Gastrocnemius medialis (tissue), 4 donors: ENCODE measurements at regions not wholly inside any gene's neighbourhood (a gene's known extent, or its start where the extent isn't known, plus 50 kb on each side); places are given as distances from the start of the nearest gene placed in this dataset.

Experiments
- CTCF ChIP-seq, 5 experiments: fragments of 450-650 bp in 3 of 5; fragments of 200-600 bp in 2 of 5; sonication (generic) in 2 of 5; IDR thresholded peaks in 4 of 5; conservative IDR thresholded peaks in 1 of 5; 1 replicate in 4 of 5; 2 replicates in 1 of 5; pipeline ENCODE4 v1.5.1; 2016 to 2019; ENCODE audit warnings: antibody characterized with exemption in 5 of 5, mild to moderate bottlenecking in 3 of 5, moderate library complexity in 3 of 5
- POLR2A ChIP-seq, 2 donors: fragments of 450-650 bp; IDR thresholded peaks; one replicate each; pipeline ENCODE4 v1.6.1; 2017; ENCODE audit warnings: antibody characterized with exemption in 2 of 2, mild to moderate bottlenecking in 2 of 2, moderate library complexity in 2 of 2

- TF ChIP-seq CTCF (IDR thresholded peaks at IDR 0.05 in 4 of 5, conservative IDR thresholded peaks at IDR 0.05 in 1 of 5) (no peak), POLR2A (IDR thresholded peaks at IDR 0.05) (no peak)
Observed at GRCh38 chr11:95308512-95309035, 77.6 kb upstream of the SESN3 start.
